IPS-NIHi11 (cell line): ENCODE measurements at regions not wholly inside any gene's neighbourhood (a gene's known extent, or its start where the extent isn't known, plus 50 kb on each side); places are given as distances from the start of the nearest gene placed in this dataset.

ENCODE experiments used
- DNase-seq: peaks from one replicate; pipeline ENCODE4 v3.0.0; 2012; ENCODE audit warnings: mixed read lengths, low spot score

- DNase-seq, result no peak
These were observed 1540.6 kb upstream of the GBE1 start for GRCh38 chr3:83302091-83302490.

GRCh38 chr3:83317605-83318004 lies 1556.2 kb upstream of the GBE1 start:
- DNase-seq, result peak; percentile 9

- DNase-seq, result no peak
These were observed 1559.3 kb upstream of the GBE1 start for GRCh38 chr3:83320726-83321125.

- DNase-seq, result no peak
These were observed 1560.0 kb upstream of the GBE1 start for GRCh38 chr3:83321457-83321856.

GRCh38 chr3:83321891-83322290 lies 1560.4 kb upstream of the GBE1 start:
- no peak for DNase-seq

- no peak for DNase-seq
These were observed 1592.8 kb upstream of the GBE1 start for GRCh38 chr3:83354205-83354604.

GRCh38 chr3:83393276-83393675 lies 1565.5 kb upstream of the CADM2 start:
- DNase-seq, result no peak

GRCh38 chr3:83403927-83404326 lies 1554.9 kb upstream of the CADM2 start:
- no peak for DNase-seq

- DNase-seq, result no peak
These were observed 1532.5 kb upstream of the CADM2 start for GRCh38 chr3:83426300-83426699.

- DNase-seq, result no peak
These were observed 1523.8 kb upstream of the CADM2 start for GRCh38 chr3:83434880-83435587.

GRCh38 chr3:83438188-83438587 lies 1520.6 kb upstream of the CADM2 start:
- no peak for DNase-seq

GRCh38 chr3:83453056-83453455 lies 1505.7 kb upstream of the CADM2 start:
- DNase-seq, result no peak

- no peak for DNase-seq
These were observed 1504.4 kb upstream of the CADM2 start for GRCh38 chr3:83454353-83454752.

GRCh38 chr3:83457551-83457950 lies 1501.2 kb upstream of the CADM2 start:
- no peak for DNase-seq

- DNase-seq, result no peak
These were observed 1498.7 kb upstream of the CADM2 start for GRCh38 chr3:83460052-83460451.

GRCh38 chr3:83461411-83461810 lies 1497.4 kb upstream of the CADM2 start:
- no peak for DNase-seq

- DNase-seq, result no peak
These were observed 1481.2 kb upstream of the CADM2 start for GRCh38 chr3:83477563-83477962.

- no peak for DNase-seq
These were observed 1476.3 kb upstream of the CADM2 start for GRCh38 chr3:83482402-83483070.

- DNase-seq, result no peak
These were observed 1462.3 kb upstream of the CADM2 start for GRCh38 chr3:83496462-83496861.

- no peak for DNase-seq
These were observed 1460.3 kb upstream of the CADM2 start for GRCh38 chr3:83498361-83499016.

GRCh38 chr3:83500422-83500821 lies 1458.4 kb upstream of the CADM2 start:
- DNase-seq, result no peak

GRCh38 chr3:83500931-83501330 lies 1457.9 kb upstream of the CADM2 start:
- no peak for DNase-seq

GRCh38 chr3:83513051-83513450 lies 1445.7 kb upstream of the CADM2 start:
- DNase-seq, result no peak
